ENCODE measurements at regions not wholly inside any gene's neighbourhood (a gene's known extent, or its start where the extent isn't known, plus 50 kb on each side); places are given as distances from the start of the nearest gene placed in this dataset.

DNA sequence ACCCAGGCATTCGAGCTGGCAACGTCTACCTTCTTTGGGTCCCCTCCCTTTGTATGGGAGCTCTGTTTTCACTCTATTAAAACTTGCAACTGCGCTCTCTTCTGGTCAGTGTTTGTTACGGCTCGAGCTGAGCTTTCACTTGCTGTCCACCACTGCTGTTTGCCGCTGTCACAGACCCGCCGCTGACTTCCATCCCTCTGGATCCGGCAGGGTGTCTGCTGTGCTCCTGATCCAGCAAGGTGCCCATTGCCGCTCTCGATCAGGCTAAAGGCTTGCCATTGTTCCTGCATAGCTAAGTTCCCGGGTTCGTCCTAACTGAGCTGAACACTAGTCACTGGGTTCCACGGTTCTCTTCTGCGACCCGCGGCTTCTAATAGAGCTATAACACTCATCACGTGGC is 183.5 kb upstream of the GALNTL6 start:
- no peaks in the 10 kb centered on the region for H3K27me3 Mint-ChIP-seq (ENCODE audit: insufficient read depth, unreplicated experiment)
- no peaks in the 10 kb centered on the region for H3K36me3 ChIP-seq (ENCODE audit: control insufficient read depth, insufficient read depth, low read length)
- H3K9me3 ChIP-seq: no peaks in the 10 kb centered on the region
- no peaks in the 10 kb centered on the region for H3K27me3 ChIP-seq (replicated peaks; ENCODE audit: control insufficient read depth, insufficient read depth, low read length)
- no peaks in the 10 kb centered on the region for H3K4me1 ChIP-seq
- ChIA-PET CTCF (interaction anchor here (0.7 kb wide), 1 partner anchor 22 kb away, joined by 3 read pairs; no protein-coding TSS in a partner anchor), POLR2A (no interaction called here)
- no peak overlapping the region for H3K27ac Mint-ChIP-seq (ENCODE audit: unreplicated experiment)
- H3K9me3 Mint-ChIP-seq (ENCODE audit: unreplicated experiment): no peaks in the 10 kb centered on the region
- intact Hi-C loops (cut with micrococcal nuclease; ENCODE audit: unreplicated experiment): no loop called here
- TF ChIP-seq, protein P1, sequence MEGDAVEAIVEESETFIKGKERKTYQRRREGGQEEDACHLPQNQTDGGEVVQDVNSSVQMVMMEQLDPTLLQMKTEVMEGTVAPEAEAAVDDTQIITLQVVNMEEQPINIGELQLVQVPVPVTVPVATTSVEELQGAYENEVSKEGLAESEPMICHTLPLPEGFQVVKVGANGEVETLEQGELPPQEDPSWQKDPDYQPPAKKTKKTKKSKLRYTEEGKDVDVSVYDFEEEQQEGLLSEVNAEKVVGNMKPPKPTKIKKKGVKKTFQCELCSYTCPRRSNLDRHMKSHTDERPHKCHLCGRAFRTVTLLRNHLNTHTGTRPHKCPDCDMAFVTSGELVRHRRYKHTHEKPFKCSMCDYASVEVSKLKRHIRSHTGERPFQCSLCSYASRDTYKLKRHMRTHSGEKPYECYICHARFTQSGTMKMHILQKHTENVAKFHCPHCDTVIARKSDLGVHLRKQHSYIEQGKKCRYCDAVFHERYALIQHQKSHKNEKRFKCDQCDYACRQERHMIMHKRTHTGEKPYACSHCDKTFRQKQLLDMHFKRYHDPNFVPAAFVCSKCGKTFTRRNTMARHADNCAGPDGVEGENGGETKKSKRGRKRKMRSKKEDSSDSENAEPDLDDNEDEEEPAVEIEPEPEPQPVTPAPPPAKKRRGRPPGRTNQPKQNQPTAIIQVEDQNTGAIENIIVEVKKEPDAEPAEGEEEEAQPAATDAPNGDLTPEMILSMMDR (IDR thresholded peaks at IDR 0.05; ENCODE audit: insufficient read depth in 1 of 2, low read depth in 1 of 2, low read length in 1 of 2, severe bottlenecking in 1 of 2, unreplicated experiment in 1 of 2): no peak
- no peak for DNase-seq
- H3K36me3 Mint-ChIP-seq (ENCODE audit: insufficient read depth, unreplicated experiment): no peaks in the 10 kb centered on the region
- BruUV-seq (replicated peaks): no TSS peak
- H3K4me3 Mint-ChIP-seq (ENCODE audit: unreplicated experiment): no peak overlapping the region
- no peaks in the 10 kb centered on the region for H3K4me1 Mint-ChIP-seq (ENCODE audit: low read depth, unreplicated experiment)
- no peak overlapping the region for H3K4me3 ChIP-seq (ENCODE audit: low read depth, low read length)

DNA sequence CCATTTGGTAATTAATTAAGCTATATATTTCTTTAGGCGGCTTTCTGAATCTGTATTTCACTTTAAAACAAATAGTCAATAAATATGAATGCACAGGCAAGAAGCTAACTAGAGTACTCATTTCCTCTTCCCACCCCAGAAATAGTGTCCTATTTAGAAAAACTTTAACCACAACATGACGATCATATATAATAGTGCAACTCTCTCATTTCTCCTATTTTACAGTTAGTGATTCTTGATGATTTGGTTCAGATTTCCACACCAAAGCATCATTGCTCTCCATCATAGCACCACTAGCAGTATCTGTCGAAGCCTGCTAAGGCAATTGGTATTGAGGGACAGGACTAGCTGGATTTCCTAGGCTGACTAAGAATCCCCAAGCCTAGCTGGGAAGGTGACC is 184.0 kb upstream of the GALNTL6 start:
- CTCF ChIA-PET: interaction anchor here (0.7 kb wide), 1 partner anchor 21 kb away, joined by 3 read pairs; no protein-coding TSS in a partner anchor

DNA sequence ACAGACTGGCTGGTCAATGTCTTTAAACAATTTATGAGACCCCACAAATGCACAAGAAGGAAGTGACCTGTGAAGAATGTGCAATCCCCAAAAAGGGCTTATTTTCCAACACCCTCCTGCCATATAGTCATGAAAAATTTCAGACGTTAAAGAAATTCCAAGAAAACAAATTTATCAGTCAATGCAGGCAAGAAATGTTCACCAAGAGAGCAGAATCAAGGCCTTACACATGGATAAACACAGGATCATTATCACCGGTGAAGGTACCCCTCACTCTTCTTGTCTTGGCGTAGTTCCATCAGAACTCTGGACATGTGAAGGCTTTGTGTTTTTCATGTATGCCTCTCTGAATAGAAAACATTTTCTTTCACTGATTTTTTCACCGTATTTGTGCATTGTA is 186.7 kb upstream of the GALNTL6 start:
- Histone ChIP-seq H3K4me1 (no peaks in the 10 kb centered on the region), H3K36me3 (ENCODE audit: control insufficient read depth, insufficient read depth, low read length) (no peaks in the 10 kb centered on the region), H3K27me3 (replicated peaks; ENCODE audit: control insufficient read depth, insufficient read depth, low read length) (no peaks in the 10 kb centered on the region), H3K9me3 (no peaks in the 10 kb centered on the region), H3K4me3 (ENCODE audit: low read depth, low read length) (no peak overlapping the region)
- intact Hi-C loops (cut with micrococcal nuclease; ENCODE audit: unreplicated experiment): no loop called here
- TF ChIP-seq, protein P1 (IDR thresholded peaks at IDR 0.05; ENCODE audit: insufficient read depth in 1 of 2, low read depth in 1 of 2, low read length in 1 of 2, severe bottlenecking in 1 of 2, unreplicated experiment in 1 of 2): no peak
- CTCF ChIA-PET: no interaction called here
- no peak overlapping the region for H3K4me3 Mint-ChIP-seq (ENCODE audit: unreplicated experiment)
- no peak for DNase-seq
- no peak overlapping the region for H3K27ac Mint-ChIP-seq (ENCODE audit: unreplicated experiment)
- H3K9me3 Mint-ChIP-seq (ENCODE audit: unreplicated experiment): no peaks in the 10 kb centered on the region
- H3K4me1 Mint-ChIP-seq (ENCODE audit: low read depth, unreplicated experiment): no peaks in the 10 kb centered on the region
- no peaks in the 10 kb centered on the region for H3K27me3 Mint-ChIP-seq (ENCODE audit: insufficient read depth, unreplicated experiment)
- POLR2A ChIA-PET: no interaction called here
- no TSS peak for BruUV-seq (replicated peaks)
- no peaks in the 10 kb centered on the region for H3K36me3 Mint-ChIP-seq (ENCODE audit: insufficient read depth, unreplicated experiment)

More for the DNA sequence above, 184.0 kb upstream of the GALNTL6 start:
- Mint-ChIP-seq H3K4me1 (ENCODE audit: low read depth, unreplicated experiment) (no peaks in the 10 kb centered on the region), H3K27me3 (ENCODE audit: insufficient read depth, unreplicated experiment) (no peaks in the 10 kb centered on the region), H3K36me3 (ENCODE audit: insufficient read depth, unreplicated experiment) (no peaks in the 10 kb centered on the region), H3K9me3 (ENCODE audit: unreplicated experiment) (no peaks in the 10 kb centered on the region), H3K4me3 (ENCODE audit: unreplicated experiment) (no peak overlapping the region), H3K27ac (ENCODE audit: unreplicated experiment) (no peak overlapping the region)
- no peak for DNase-seq
- Histone ChIP-seq H3K9me3 (no peaks in the 10 kb centered on the region), H3K4me3 (ENCODE audit: low read depth, low read length) (no peak overlapping the region), H3K27me3 (replicated peaks; ENCODE audit: control insufficient read depth, insufficient read depth, low read length) (no peaks in the 10 kb centered on the region), H3K36me3 (ENCODE audit: control insufficient read depth, insufficient read depth, low read length) (no peaks in the 10 kb centered on the region), H3K4me1 (no peaks in the 10 kb centered on the region)
- TF ChIP-seq, protein P1 (IDR thresholded peaks at IDR 0.05; ENCODE audit: insufficient read depth in 1 of 2, low read depth in 1 of 2, low read length in 1 of 2, severe bottlenecking in 1 of 2, unreplicated experiment in 1 of 2): no peak
- no TSS peak for BruUV-seq (replicated peaks)
- POLR2A ChIA-PET: no interaction called here
- intact Hi-C loops (cut with micrococcal nuclease; ENCODE audit: unreplicated experiment): no loop called here
